ENCODE measurements at regions not wholly inside any gene's neighbourhood (a gene's known extent, or its start where the extent isn't known, plus 50 kb on each side); places are given as distances from the start of the nearest gene placed in this dataset.

DNA sequence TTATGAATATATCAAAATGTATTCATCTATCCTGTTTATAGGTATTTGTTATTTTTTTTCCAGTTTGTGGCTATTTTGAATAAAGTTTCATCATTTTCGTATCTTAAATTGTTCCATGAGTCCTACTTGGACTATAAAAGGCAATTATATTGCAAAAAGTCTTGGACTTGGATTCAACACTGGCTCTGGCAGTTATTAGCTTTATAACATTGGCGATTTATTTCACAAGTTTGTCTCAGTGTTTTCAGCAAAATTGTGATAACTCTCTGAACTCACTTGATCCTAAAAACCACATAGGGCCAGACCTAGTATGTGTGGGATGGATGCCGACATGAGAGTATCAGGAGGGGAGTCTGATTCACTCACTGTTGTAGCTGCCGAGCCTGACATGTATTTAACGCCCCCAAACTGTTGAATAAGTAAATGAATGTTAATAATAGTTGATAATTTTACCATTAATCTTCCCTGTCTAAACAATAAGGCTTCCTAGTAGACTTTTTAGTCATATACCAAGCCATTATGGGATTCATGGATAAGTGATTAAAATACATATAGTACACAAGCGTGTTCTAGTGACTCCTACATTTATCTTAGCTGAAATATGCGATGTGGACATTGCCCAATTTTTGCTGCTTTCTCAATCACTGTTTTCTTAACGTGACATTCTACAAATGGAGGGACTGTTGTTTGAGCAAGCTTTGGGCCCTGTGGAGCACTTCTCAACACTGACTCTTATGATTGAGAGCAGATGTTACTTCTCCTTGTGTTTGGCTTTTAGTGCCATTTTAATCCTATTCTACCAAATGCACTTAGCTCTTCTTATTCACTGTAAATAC, 907.6 kb downstream of the EPHA4 start:
- H3K4me3 ChIP-seq, result no peak overlapping the region
- ATAC-seq (no peak), DNase-seq (no peak)
- WGBS, 2 donors, result 49 to 52% methylated on average over 8 of the region's 8 CpGs
- no peak overlapping the region for H3K27ac ChIP-seq
- TF ChIP-seq, protein P1, sequence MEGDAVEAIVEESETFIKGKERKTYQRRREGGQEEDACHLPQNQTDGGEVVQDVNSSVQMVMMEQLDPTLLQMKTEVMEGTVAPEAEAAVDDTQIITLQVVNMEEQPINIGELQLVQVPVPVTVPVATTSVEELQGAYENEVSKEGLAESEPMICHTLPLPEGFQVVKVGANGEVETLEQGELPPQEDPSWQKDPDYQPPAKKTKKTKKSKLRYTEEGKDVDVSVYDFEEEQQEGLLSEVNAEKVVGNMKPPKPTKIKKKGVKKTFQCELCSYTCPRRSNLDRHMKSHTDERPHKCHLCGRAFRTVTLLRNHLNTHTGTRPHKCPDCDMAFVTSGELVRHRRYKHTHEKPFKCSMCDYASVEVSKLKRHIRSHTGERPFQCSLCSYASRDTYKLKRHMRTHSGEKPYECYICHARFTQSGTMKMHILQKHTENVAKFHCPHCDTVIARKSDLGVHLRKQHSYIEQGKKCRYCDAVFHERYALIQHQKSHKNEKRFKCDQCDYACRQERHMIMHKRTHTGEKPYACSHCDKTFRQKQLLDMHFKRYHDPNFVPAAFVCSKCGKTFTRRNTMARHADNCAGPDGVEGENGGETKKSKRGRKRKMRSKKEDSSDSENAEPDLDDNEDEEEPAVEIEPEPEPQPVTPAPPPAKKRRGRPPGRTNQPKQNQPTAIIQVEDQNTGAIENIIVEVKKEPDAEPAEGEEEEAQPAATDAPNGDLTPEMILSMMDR (IDR thresholded peaks at IDR 0.05), result no peak
- no peak for TF ChIP-seq POLR2A (IDR thresholded peaks at IDR 0.05)
- no peaks in the 10 kb centered on the region for H3K4me1 ChIP-seq
- no peaks in the 10 kb centered on the region for H3K36me3 ChIP-seq (replicated peaks in 1 of 2; ENCODE audit: insufficient read depth in 1 of 2, low read depth in 2 of 2)
- no peaks in the 10 kb centered on the region for H3K27me3 ChIP-seq
- H3K9me3 ChIP-seq, result no peaks in the 10 kb centered on the region
- intact Hi-C loops (cut with DNase I), result no loop called here

DNA sequence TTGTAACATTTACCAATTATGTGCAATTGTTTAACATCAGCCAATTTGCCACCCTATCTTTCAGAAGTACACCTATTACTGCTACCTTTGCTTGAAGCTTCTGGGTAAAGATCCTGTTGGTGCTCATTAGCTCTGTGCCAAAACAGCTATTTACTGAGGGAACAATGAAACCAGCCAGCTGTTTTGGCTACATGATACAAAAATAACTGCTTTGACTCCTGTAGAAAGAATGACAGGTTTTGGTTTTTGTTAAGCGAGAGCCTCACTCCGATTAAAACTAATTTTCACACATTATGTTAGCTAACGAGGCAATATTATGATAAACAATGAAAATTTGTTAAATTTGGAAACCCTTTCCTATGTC, 907.0 kb downstream of the EPHA4 start:
- Histone ChIP-seq H3K27me3 (no peaks in the 10 kb centered on the region), H3K4me3 (no peak overlapping the region), H3K27ac (no peak overlapping the region), H3K4me1 (no peaks in the 10 kb centered on the region), H3K9me3 (no peaks in the 10 kb centered on the region), H3K36me3 (replicated peaks in 1 of 2; ENCODE audit: insufficient read depth in 1 of 2, low read depth in 2 of 2) (no peaks in the 10 kb centered on the region)
- ATAC-seq, result no peak
- DNase-seq, result no peak
- intact Hi-C loops (cut with DNase I), result no loop called here
- 81 to 82% methylated on average over 3 of the region's 3 CpGs for WGBS, 2 donors
- TF ChIP-seq, protein P1 (IDR thresholded peaks at IDR 0.05), result no peak
- no peak for TF ChIP-seq POLR2A (IDR thresholded peaks at IDR 0.05)

DNA sequence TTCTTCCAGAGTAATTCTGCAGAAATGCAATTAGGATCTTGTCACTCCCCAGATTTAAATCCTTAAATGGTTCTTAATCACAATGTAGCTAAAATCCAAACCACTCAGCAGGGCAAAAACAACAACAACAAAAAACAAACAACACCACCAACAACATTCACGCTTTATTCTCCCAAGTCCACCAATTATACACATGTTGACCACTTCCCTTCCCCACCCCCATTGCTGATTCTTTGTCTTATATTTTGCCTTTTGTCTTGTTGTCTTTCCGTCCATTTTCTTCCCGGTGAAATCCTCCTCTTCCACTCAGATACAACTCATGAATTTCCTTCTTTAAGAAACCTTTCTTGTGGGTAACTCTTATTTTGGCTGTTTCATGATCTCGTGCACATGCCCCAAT, 902.8 kb downstream of the EPHA4 start:
- Histone ChIP-seq H3K9me3 (no peaks in the 10 kb centered on the region), H3K4me3 (no peak overlapping the region), H3K36me3 (replicated peaks in 1 of 2; ENCODE audit: insufficient read depth in 1 of 2, low read depth in 2 of 2) (no peaks in the 10 kb centered on the region), H3K27me3 (no peaks in the 10 kb centered on the region), H3K27ac (no peak overlapping the region), H3K4me1 (no peaks in the 10 kb centered on the region)
- ATAC-seq, result no peak
- TF ChIP-seq POLR2A (IDR thresholded peaks at IDR 0.05), result no peak
- TF ChIP-seq, protein P1 (IDR thresholded peaks at IDR 0.05), result no peak
- WGBS, 2 donors, result 68 to 70% methylated on average over 4 of the region's 4 CpGs
- no peak for DNase-seq
- intact Hi-C loops (cut with DNase I), result no loop called here

DNA sequence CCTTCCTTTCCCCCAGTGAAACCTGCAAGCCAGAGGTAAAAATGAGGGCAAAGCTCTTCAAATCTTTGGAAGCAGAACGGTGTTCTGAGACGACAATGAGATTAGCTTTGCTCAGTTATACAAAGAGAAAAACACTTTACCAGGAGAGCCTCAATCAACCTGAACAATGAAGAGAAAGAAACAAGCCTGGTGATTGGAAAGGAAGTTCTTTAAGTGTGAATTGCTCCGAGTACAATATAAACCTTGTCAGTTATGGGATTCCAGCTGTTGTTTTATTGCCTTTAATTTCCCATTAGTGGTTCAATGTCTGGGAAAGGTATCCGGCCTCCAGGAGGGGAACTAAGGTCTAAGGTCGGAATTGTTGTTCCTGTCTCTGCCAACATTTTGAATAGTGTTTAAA, 901.6 kb downstream of the EPHA4 start:
- H3K27me3 ChIP-seq, result no peaks in the 10 kb centered on the region
- DNase-seq (no peak), ATAC-seq (no peak)
- intact Hi-C loops (cut with DNase I), result no loop called here
- H3K4me3 ChIP-seq, result no peak overlapping the region
- TF ChIP-seq POLR2A (IDR thresholded peaks at IDR 0.05), result no peak
- TF ChIP-seq, protein P1 (IDR thresholded peaks at IDR 0.05), result no peak
- no peak overlapping the region for H3K27ac ChIP-seq
- H3K9me3 ChIP-seq, result no peaks in the 10 kb centered on the region
- 26 to 33% methylated on average over 5 of the region's 5 CpGs for WGBS, 2 donors
- H3K4me1 ChIP-seq, result no peaks in the 10 kb centered on the region
- H3K36me3 ChIP-seq (replicated peaks in 1 of 2; ENCODE audit: insufficient read depth in 1 of 2, low read depth in 2 of 2), result no peaks in the 10 kb centered on the region

Measured in body of pancreas (tissue), 4 donors.